Progenitor cell of endocrine pancreas (in vitro differentiated cells): ENCODE measurements at regions not wholly inside any gene's neighbourhood (a gene's known extent, or its start where the extent isn't known, plus 50 kb on each side); places are given as distances from the start of the nearest gene placed in this dataset.

Experiments used
- DNase-seq: peaks from one replicate; pipeline ENCODE4 v3.0.0; 2021; ENCODE audit warnings: low spot score; ENCODE audit not compliant: unreplicated experiment
- H3K27ac Mint-ChIP-seq: 2 replicates; pipeline ENCODE4 v1.8.0; 2021; ENCODE audit warnings: mild to moderate bottlenecking, moderate library complexity, mixed read lengths
- H3K27me3 Mint-ChIP-seq: 2 replicates; pipeline ENCODE4 v1.8.0; 2021; ENCODE audit warnings: mixed read lengths
- H3K36me3 Mint-ChIP-seq: 2 replicates; pipeline ENCODE4 v1.8.0; 2022; ENCODE audit warnings: mixed read lengths; ENCODE audit not compliant: insufficient read depth
- H3K4me1 Mint-ChIP-seq: 2 replicates; pipeline ENCODE4 v1.8.0; 2021; ENCODE audit warnings: low read depth, mixed read lengths
- H3K4me3 Mint-ChIP-seq: 2 replicates; pipeline ENCODE4 v1.8.0; 2021; ENCODE audit warnings: low read depth, mild to moderate bottlenecking, moderate library complexity, mixed read lengths
- H3K9me3 Mint-ChIP-seq: 2 replicates; pipeline ENCODE4 v1.8.0; 2021; ENCODE audit warnings: low read depth, mixed read lengths
- TF ChIP-seq, protein P1 (sequence below): fragments of 200-600 bp; sonication (generic); IDR thresholded peaks from one replicate; pipeline ENCODE4 v1.5.0; 2021; ENCODE audit warnings: antibody characterized with exemption, mild to moderate bottlenecking; ENCODE audit not compliant: unreplicated experiment

DNA sequence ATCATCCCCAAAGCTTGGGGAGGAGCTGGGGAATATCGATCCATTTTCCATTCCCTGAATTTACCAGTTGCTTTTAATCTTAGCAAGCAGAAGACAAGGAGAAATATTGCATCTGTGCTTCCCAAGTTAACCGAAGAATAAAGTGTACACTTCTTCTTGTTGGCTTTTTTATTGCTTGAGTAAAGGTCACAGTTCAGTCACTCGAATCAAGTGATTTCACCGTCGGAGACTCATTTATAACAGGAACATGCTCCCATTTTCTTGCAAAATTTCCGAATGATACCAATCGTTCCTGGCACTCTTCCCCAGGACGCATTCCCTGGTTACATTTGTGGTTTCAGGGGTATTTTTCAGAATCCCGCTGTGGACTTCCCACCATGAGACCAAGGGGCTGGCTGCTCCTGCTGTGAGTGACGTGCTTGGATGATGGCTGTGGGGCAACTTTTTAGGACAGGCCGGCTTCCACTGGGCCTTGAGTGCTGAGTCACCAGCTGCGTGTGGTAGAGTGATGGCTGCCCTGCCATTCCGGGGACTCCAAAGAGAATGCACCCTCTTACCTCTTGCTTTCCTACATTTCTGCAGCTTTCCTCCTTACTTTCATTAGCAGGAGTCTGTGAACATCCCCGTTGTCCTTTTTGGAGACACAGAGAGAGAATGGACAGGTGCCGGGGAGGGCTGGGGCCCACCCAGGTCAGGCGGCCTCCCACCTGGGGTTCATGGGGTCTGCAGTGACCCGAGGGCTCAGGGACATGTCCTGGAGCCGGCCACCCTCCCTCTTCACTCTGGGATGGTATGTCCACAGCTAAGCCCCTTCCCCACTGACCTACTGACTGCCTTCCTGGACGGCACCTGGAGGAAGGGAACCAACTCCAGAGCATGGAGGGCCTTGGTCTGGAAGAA lies 60.7 kb upstream of the HDAC4 start:
- Mint-ChIP-seq H3K27me3 (peaks cover 2% of the 10 kb centered on the region), H3K4me3 (no peak overlapping the region), H3K36me3 (no peaks in the 10 kb centered on the region), H3K4me1 (no peaks in the 10 kb centered on the region), H3K27ac (no peak overlapping the region), H3K9me3 (no peaks in the 10 kb centered on the region)
- DNase-seq, result peak; percentile 7
- TF ChIP-seq, protein P1, sequence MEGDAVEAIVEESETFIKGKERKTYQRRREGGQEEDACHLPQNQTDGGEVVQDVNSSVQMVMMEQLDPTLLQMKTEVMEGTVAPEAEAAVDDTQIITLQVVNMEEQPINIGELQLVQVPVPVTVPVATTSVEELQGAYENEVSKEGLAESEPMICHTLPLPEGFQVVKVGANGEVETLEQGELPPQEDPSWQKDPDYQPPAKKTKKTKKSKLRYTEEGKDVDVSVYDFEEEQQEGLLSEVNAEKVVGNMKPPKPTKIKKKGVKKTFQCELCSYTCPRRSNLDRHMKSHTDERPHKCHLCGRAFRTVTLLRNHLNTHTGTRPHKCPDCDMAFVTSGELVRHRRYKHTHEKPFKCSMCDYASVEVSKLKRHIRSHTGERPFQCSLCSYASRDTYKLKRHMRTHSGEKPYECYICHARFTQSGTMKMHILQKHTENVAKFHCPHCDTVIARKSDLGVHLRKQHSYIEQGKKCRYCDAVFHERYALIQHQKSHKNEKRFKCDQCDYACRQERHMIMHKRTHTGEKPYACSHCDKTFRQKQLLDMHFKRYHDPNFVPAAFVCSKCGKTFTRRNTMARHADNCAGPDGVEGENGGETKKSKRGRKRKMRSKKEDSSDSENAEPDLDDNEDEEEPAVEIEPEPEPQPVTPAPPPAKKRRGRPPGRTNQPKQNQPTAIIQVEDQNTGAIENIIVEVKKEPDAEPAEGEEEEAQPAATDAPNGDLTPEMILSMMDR, result no peak

DNA sequence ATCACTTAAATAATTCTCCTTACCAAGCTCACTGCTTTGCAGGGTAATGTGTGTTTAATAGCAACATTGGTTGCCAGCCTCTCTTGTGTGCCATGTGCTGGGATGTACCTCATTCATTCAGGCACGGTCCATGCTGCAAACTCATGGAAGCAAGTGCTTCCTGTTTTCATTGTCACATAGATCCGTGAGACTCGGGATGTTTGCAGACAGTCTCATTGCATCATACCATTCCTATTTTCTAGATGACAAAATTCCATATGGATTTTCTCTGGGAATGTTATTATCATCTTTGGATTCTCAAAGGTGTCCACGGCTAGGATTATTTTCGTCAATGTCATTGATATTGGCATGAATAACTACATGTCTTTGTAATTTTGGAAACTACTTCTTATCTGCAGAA lies 60.0 kb upstream of the HDAC4 start:
- Mint-ChIP-seq H3K36me3 (no peaks in the 10 kb centered on the region), H3K27ac (no peak overlapping the region), H3K27me3 (peaks cover 6% of the 10 kb centered on the region), H3K4me1 (no peaks in the 10 kb centered on the region), H3K4me3 (no peak overlapping the region), H3K9me3 (no peaks in the 10 kb centered on the region)
- TF ChIP-seq, protein P1, result no peak
- no peak for DNase-seq

DNA sequence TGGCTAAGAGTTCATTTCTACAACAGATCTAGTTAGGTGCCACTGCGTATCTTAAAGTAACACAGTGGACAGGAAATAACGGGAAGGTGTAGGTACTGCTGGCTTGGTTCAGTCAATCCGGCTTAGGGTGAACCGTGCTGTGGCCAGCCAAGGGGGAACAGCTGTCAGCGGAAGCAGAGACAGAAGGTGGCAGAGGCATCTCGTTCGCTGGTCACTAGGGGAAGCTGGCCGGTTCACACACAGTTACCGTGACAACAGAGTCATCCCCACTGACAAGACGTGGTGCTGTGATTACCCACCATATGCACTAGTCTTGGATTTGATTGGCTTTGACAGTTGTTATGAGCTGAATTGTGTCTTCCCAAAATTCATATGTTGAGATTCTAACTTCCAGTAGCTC lies 58.8 kb upstream of the HDAC4 start:
- DNase-seq, result no peak
- Mint-ChIP-seq H3K9me3 (no peaks in the 10 kb centered on the region), H3K4me3 (no peak overlapping the region), H3K27ac (no peak overlapping the region), H3K27me3 (peaks cover 10% of the 10 kb centered on the region), H3K4me1 (no peaks in the 10 kb centered on the region), H3K36me3 (no peaks in the 10 kb centered on the region)
- TF ChIP-seq, protein P1, result no peak

DNA sequence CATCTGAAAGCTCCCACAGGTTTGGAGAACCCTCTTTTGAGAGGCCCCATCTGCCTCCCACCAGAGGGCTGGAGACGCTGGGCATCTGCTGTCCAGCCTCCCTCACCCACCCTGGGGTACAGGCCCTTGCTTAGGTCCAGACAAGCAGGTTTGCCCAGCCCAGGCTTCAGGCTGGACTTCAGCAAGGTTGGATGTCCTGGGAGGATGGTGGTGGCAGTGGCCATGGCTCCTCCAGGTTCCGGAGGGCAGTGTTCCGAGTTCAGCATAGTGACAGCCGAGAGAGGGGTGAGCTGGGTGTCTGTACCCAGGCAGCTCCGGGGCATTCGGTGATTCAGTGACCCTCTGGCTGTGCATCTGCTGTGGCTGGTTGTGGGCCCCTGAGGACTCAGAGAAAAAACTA lies 58.2 kb upstream of the HDAC4 start:
- no peaks in the 10 kb centered on the region for H3K4me1 Mint-ChIP-seq
- TF ChIP-seq, protein P1, result no peak
- H3K4me3 Mint-ChIP-seq, result no peak overlapping the region
- peak; percentile 4 for DNase-seq
- peaks cover 4% of the 10 kb centered on the region for H3K9me3 Mint-ChIP-seq
- no peaks in the 10 kb centered on the region for H3K36me3 Mint-ChIP-seq
- H3K27me3 Mint-ChIP-seq, result peaks cover 10% of the 10 kb centered on the region
- no peak overlapping the region for H3K27ac Mint-ChIP-seq

DNA sequence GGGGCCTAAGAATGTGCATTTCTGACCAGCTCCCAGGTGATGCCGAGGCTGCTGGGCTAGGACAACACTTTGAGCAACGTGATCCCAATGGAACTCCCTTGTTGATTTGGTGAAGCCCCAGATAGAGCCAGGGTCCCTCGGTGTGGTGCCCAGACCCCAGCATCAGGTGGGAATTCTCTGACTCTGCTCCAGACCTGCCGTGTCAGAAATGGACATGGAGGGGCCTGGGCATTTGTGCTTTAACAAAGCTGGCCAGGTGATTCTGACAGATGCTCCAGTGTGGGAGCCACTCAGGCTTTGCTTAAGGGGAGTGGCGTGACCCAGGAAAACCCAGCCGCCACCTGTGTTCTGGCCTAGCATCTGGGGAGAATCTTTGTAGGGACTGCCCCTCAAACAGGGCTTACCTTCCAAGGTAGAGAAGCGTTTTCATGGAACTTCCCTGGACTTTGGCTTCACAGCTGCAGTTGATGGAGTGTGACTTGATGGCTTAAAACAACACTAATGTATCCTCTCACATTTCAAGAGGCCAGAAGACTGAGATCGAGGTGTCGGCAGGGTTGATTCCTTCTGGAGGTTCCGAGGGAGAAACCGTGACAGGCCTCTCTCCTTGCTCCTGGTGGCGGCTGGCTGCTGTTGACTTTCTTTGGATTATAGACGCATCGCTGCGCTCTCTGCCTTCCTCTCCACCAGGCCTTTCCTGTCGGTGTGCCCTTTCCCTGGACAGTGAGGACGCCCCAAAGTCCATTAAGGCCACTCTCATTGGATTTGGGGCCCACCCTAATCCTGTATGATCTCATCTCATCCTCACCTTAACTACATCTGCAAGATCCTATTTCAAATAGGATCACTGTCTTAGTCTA lies 57.0 kb upstream of the HDAC4 start:
- Mint-ChIP-seq H3K36me3 (peaks cover 3% of the 10 kb centered on the region), H3K4me3 (no peak overlapping the region), H3K9me3 (peaks cover 12% of the 10 kb centered on the region), H3K27me3 (peaks cover 10% of the 10 kb centered on the region), H3K4me1 (no peaks in the 10 kb centered on the region), H3K27ac (no peak overlapping the region)
- peak; percentile 7 for DNase-seq
- TF ChIP-seq, protein P1, result no peak
